Amygdala (tissue), 56 donors: ENCODE measurements at regions not wholly inside any gene's neighbourhood (a gene's known extent, or its start where the extent isn't known, plus 50 kb on each side); places are given as distances from the start of the nearest gene placed in this dataset.
"Not testable (repeated sequence)": the region's sequence is repeated elsewhere in the genome, so short reads cannot be mapped to it uniquely, and the experiment has no call there.

Experiments
- DNase-seq, 56 donors: peaks; one replicate each; lab custom pipeline; 2025; lab: John Stamatoyannopoulos, UW

- no peak for DNase-seq
These were observed 456.1 kb downstream of the FGF13 start for GRCh38 chrX:138255373-138255772.

GRCh38 chrX:138264095-138264494 is 447.4 kb downstream of the FGF13 start:
- DNase-seq, result not testable (repeated sequence)

GRCh38 chrX:138270931-138271330 is 440.6 kb downstream of the FGF13 start:
- no peak for DNase-seq

GRCh38 chrX:138282598-138283150 is 428.8 kb downstream of the FGF13 start:
- not testable (repeated sequence) for DNase-seq

GRCh38 chrX:138287205-138287877 is 424.2 kb downstream of the FGF13 start:
- DNase-seq, result peak in 1 of 56 donors; percentile 0

GRCh38 chrX:138294951-138295350 is 416.6 kb downstream of the FGF13 start:
- no peak for DNase-seq

GRCh38 chrX:138298268-138298667 is 413.2 kb downstream of the FGF13 start:
- DNase-seq, result no peak

- no peak for DNase-seq
These were observed 365.7 kb downstream of the FGF13 start for GRCh38 chrX:138345801-138346200.

GRCh38 chrX:138349351-138349750 is 362.2 kb downstream of the FGF13 start:
- no peak for DNase-seq

- DNase-seq, result no peak
These were observed 332.6 kb downstream of the FGF13 start for GRCh38 chrX:138378876-138379275.

GRCh38 chrX:138408101-138408500 is 303.4 kb downstream of the FGF13 start:
- no peak for DNase-seq

GRCh38 chrX:138411048-138411447 is 300.5 kb downstream of the FGF13 start:
- no peak for DNase-seq
